NT2/D1 (cell line): ENCODE measurements at regions not wholly inside any gene's neighbourhood (a gene's known extent, or its start where the extent isn't known, plus 50 kb on each side); places are given as distances from the start of the nearest gene placed in this dataset.

Experiments used
- SUZ12 ChIP-seq: IDR thresholded peaks from 2 replicates; pipeline ENCODE4 v1.6.1; 2011; ENCODE audit not compliant: insufficient read length, insufficient read depth; ENCODE audit errors: extremely low read depth
- YY1 ChIP-seq: IDR thresholded peaks from 2 replicates; pipeline ENCODE4 v1.6.1; 2011; ENCODE audit not compliant: insufficient read length, insufficient read depth
- ZNF274 ChIP-seq: IDR thresholded peaks from 2 replicates; pipeline ENCODE4 v1.6.1; 2011; ENCODE audit warnings: mild to moderate bottlenecking, low read depth, low read length

GRCh38 chr22:22955276-22955798, 67.7 kb downstream of the IGLL5 start:
- TF ChIP-seq SUZ12, result no peak
- TF ChIP-seq YY1, result no peak
- no peak for TF ChIP-seq ZNF274
